ENCODE measurements at regions not wholly inside any gene's neighbourhood (a gene's known extent, or its start where the extent isn't known, plus 50 kb on each side); places are given as distances from the start of the nearest gene placed in this dataset.

- Histone ChIP-seq H3K36me3 (ENCODE audit: low read depth) (no peaks in the 10 kb centered on the region), H3K4me2 (no peak overlapping the region), H2AFZ (no peak overlapping the region), H4K20me1 (ENCODE audit: insufficient read depth) (no peaks in the 10 kb centered on the region), H3K27me3 (ENCODE audit: insufficient read depth, low read depth) (no peaks in the 10 kb centered on the region), H3K4me1 (replicated peaks; ENCODE audit: insufficient read depth) (no peaks in the 10 kb centered on the region), H3K79me2 (ENCODE audit: low read depth) (no peaks in the 10 kb centered on the region), H3F3A (ENCODE audit: insufficient read depth, low read depth) (no peaks in the 10 kb centered on the region), H3K9me3 (ENCODE audit: insufficient read depth, low read depth) (no peaks in the 10 kb centered on the region), H3K9me2 (ENCODE audit: insufficient read depth) (no peaks in the 10 kb centered on the region), H3K4me3 (no peak overlapping the region), H3K27ac (no peak overlapping the region)
- DNase-seq, result no peak
- ChIA-PET POLR2A (ENCODE audit: unreplicated experiment) (no interaction called here), CTCF (no interaction called here)
- no peak for TF ChIP-seq EZH2 (IDR thresholded peaks at IDR 0.05; ENCODE audit: low read depth)
- BruUV-seq (replicated peaks), result no TSS peak
- intact Hi-C loops (cut with micrococcal nuclease; ENCODE audit: unreplicated experiment), result no loop called here
These were observed 241.6 kb upstream of the PUDP start for GRCh38 chrX:7389576-7389975.

- POLR2A ChIA-PET (ENCODE audit: unreplicated experiment), result no interaction called here
- no peaks in the 10 kb centered on the region for H3K36me3 ChIP-seq (ENCODE audit: low read depth)
These were observed 237.2 kb upstream of the PUDP start for GRCh38 chrX:7385131-7385530.

GRCh38 chrX:7378406-7378805 is 230.5 kb upstream of the PUDP start:
- no peaks in the 10 kb centered on the region for H3F3A ChIP-seq (ENCODE audit: insufficient read depth, low read depth)
- no peak for DNase-seq
- H3K27me3 ChIP-seq (ENCODE audit: insufficient read depth, low read depth), result no peaks in the 10 kb centered on the region
- H2AFZ ChIP-seq, result no peak overlapping the region
- peaks cover 4% of the 10 kb centered on the region; the same call in 1 of the 2 replicates for H3K4me1 ChIP-seq (replicated peaks; ENCODE audit: insufficient read depth)
- H3K27ac ChIP-seq, result no peak overlapping the region
- no peaks in the 10 kb centered on the region for H3K9me3 ChIP-seq (ENCODE audit: insufficient read depth, low read depth)
- H3K4me2 ChIP-seq, result no peak overlapping the region
- no peaks in the 10 kb centered on the region for H3K79me2 ChIP-seq (ENCODE audit: low read depth)
- CTCF ChIA-PET, result no interaction called here
- no peaks in the 10 kb centered on the region for H3K9me2 ChIP-seq (ENCODE audit: insufficient read depth)
- H3K4me3 ChIP-seq, result no peak overlapping the region
- no peaks in the 10 kb centered on the region for H3K36me3 ChIP-seq (ENCODE audit: low read depth)
- no peaks in the 10 kb centered on the region for H4K20me1 ChIP-seq (ENCODE audit: insufficient read depth)
- POLR2A ChIA-PET (ENCODE audit: unreplicated experiment), result no interaction called here
- intact Hi-C loops (cut with micrococcal nuclease; ENCODE audit: unreplicated experiment), result no loop called here
- no peak for TF ChIP-seq EZH2 (IDR thresholded peaks at IDR 0.05; ENCODE audit: low read depth)
- TF ChIP-seq, protein P1, sequence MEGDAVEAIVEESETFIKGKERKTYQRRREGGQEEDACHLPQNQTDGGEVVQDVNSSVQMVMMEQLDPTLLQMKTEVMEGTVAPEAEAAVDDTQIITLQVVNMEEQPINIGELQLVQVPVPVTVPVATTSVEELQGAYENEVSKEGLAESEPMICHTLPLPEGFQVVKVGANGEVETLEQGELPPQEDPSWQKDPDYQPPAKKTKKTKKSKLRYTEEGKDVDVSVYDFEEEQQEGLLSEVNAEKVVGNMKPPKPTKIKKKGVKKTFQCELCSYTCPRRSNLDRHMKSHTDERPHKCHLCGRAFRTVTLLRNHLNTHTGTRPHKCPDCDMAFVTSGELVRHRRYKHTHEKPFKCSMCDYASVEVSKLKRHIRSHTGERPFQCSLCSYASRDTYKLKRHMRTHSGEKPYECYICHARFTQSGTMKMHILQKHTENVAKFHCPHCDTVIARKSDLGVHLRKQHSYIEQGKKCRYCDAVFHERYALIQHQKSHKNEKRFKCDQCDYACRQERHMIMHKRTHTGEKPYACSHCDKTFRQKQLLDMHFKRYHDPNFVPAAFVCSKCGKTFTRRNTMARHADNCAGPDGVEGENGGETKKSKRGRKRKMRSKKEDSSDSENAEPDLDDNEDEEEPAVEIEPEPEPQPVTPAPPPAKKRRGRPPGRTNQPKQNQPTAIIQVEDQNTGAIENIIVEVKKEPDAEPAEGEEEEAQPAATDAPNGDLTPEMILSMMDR (conservative IDR thresholded peaks at IDR 0.05), result no peak
- BruUV-seq (replicated peaks), result no TSS peak

More at GRCh38 chrX:7385131-7385530, 237.2 kb upstream of the PUDP start:
- Histone ChIP-seq H3K27ac (no peak overlapping the region), H3F3A (ENCODE audit: insufficient read depth, low read depth) (no peaks in the 10 kb centered on the region), H2AFZ (no peak overlapping the region), H3K9me2 (ENCODE audit: insufficient read depth) (no peaks in the 10 kb centered on the region), H3K4me3 (no peak overlapping the region), H4K20me1 (ENCODE audit: insufficient read depth) (no peaks in the 10 kb centered on the region), H3K9me3 (ENCODE audit: insufficient read depth, low read depth) (no peaks in the 10 kb centered on the region), H3K27me3 (ENCODE audit: insufficient read depth, low read depth) (no peaks in the 10 kb centered on the region), H3K4me2 (no peak overlapping the region), H3K79me2 (ENCODE audit: low read depth) (no peaks in the 10 kb centered on the region), H3K4me1 (replicated peaks; ENCODE audit: insufficient read depth) (no peaks in the 10 kb centered on the region)
- intact Hi-C loops (cut with micrococcal nuclease; ENCODE audit: unreplicated experiment), result no loop called here
- BruUV-seq (replicated peaks), result no TSS peak
- no peak for TF ChIP-seq EZH2 (IDR thresholded peaks at IDR 0.05; ENCODE audit: low read depth)
- TF ChIP-seq, protein P1 (conservative IDR thresholded peaks at IDR 0.05), result no peak
- CTCF ChIA-PET, result no interaction called here
- DNase-seq, result no peak

GRCh38 chrX:7372825-7373525 is 225.0 kb upstream of the PUDP start:
- Histone ChIP-seq H3K79me2 (ENCODE audit: low read depth) (no peaks in the 10 kb centered on the region), H3K27ac (peak overlapping the region; percentile 86), H3K9me3 (ENCODE audit: insufficient read depth, low read depth) (no peaks in the 10 kb centered on the region), H3K4me3 (no peak overlapping the region), H3K27me3 (ENCODE audit: insufficient read depth, low read depth) (no peaks in the 10 kb centered on the region), H3K4me1 (replicated peaks; ENCODE audit: insufficient read depth) (peaks cover 7% of the 10 kb centered on the region; the same call in 1 of the 2 replicates), H3K36me3 (ENCODE audit: low read depth) (no peaks in the 10 kb centered on the region), H3F3A (ENCODE audit: insufficient read depth, low read depth) (no peaks in the 10 kb centered on the region), H3K4me2 (peak overlapping the region; percentile 31; the same call in 1 of the 2 replicates), H2AFZ (no peak overlapping the region), H4K20me1 (ENCODE audit: insufficient read depth) (no peaks in the 10 kb centered on the region), H3K9me2 (ENCODE audit: insufficient read depth) (no peaks in the 10 kb centered on the region)
- DNase-seq, result peak in 1 of 2 experiments; percentile 66
- BruUV-seq (replicated peaks), result no TSS peak
- ChIA-PET POLR2A (ENCODE audit: unreplicated experiment) (no interaction called here), CTCF (no interaction called here)
- intact Hi-C loops (cut with micrococcal nuclease; ENCODE audit: unreplicated experiment), result loop anchor here (5.0 kb wide), 1 partner anchor 74 kb away; no protein-coding TSS in a partner anchor
- TF ChIP-seq, protein P1 (conservative IDR thresholded peaks at IDR 0.05), result no peak
- no peak for TF ChIP-seq EZH2 (IDR thresholded peaks at IDR 0.05; ENCODE audit: low read depth)
